Heart left ventricle (tissue), 13 donors: ENCODE measurements at regions not wholly inside any gene's neighbourhood (a gene's known extent, or its start where the extent isn't known, plus 50 kb on each side); places are given as distances from the start of the nearest gene placed in this dataset.

Experiments
- CTCF ChIP-seq, 12 donors: fragments of 200-600 bp; sonication (generic) in 4 of 12; IDR thresholded peaks; one replicate each; pipeline versions ENCODE4 v1.5.0 to v1.8.0; 2018 to 2022; ENCODE audit warnings: antibody characterized with exemption in 12 of 12, mild to moderate bottlenecking in 5 of 12
- POLR2A ChIP-seq, 2 donors: fragments of 450-650 bp; IDR thresholded peaks; one replicate each; pipeline ENCODE4 v1.6.1; 2017; ENCODE audit warnings: antibody characterized with exemption in 2 of 2, mild to moderate bottlenecking in 2 of 2, moderate library complexity in 2 of 2
- donor health status: ischemic (EF 13 %, LVEDD 7.1; RV severe dilation, severe dysfunction).
- donor health status: DM: no; HTN: yes; CAD: no.
- donor health status: DM: no; HTN: no; CAD: no.
- donor health status: ischemic (EF 25% LVEDD 6.9; RV normal size, moderate dysfunction).
- donor health status: ischemic (EF 25% LVEDD 5.7; RV mildly dilated, moderate dysfunction).
- donor health status: ischemic (EF 35%, LVEDD 5.7; RV mildly dilated, moderate dysfunction).
- donor health status: nonischemic (EF 11% LVEDD 7.7; RV severe dilation, severe dysfunction).
- donor health status: DM: yes; HTN: yes; CAD: no.
- donor health status: PGD.
- donor health status: ischemic (EF 29% LVEDD 5.4; RV normal size, mild dysfunction).
- donor health status: nonischemic (EF 23%, LVEDD 6.1; RV moderate dilation, normal function).

- TF ChIP-seq CTCF (IDR thresholded peaks at IDR 0.05) (no peak), POLR2A (IDR thresholded peaks at IDR 0.05) (no peak)
Measured at GRCh38 chr19:32197896-32198882, 147.2 kb upstream of the ZNF507 start.
